ENCODE measurements at regions not wholly inside any gene's neighbourhood (a gene's known extent, or its start where the extent isn't known, plus 50 kb on each side); places are given as distances from the start of the nearest gene placed in this dataset.

DNA sequence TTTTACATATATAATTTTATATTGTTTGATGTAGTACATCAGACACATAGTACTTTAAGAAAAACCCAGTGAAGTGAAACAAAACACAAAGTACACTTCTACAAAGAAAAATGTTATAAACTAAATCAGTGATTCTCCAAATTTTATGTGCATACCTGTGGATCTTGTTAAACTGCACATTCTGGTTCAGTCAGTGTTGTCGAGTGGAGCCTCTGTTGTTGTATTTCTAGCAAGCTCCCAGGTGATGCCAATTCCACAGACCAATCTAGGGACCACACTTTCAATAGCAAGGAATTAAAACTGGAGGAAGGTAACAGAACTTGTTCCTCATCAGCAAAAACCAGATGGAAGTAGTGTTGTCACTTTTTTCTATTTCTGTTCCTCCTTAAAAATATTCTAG, 183.8 kb upstream of the CD180 start:
- no peak for TF ChIP-seq HOXA7 (CRISPR knock-in tag; IDR thresholded peaks at IDR 0.05; ENCODE audit: borderline replicate concordance)
- no peak for TF ChIP-seq CTCF (tag by site-specific recombination; IDR thresholded peaks at IDR 0.05)
- TF ChIP-seq ZBTB8A (tag by site-specific recombination; IDR thresholded peaks at IDR 0.05) = no peak
- TF ChIP-seq ZNF10 (tag by site-specific recombination; IDR thresholded peaks at IDR 0.05) = no peak
- no peak for TF ChIP-seq PRDM10 (tag by site-specific recombination; IDR thresholded peaks at IDR 0.05)

All from HEK293 (cell line).